Epithelial cell of esophagus (primary cell): ENCODE measurements at regions not wholly inside any gene's neighbourhood (a gene's known extent, or its start where the extent isn't known, plus 50 kb on each side); places are given as distances from the start of the nearest gene placed in this dataset.
A peak's percentile ranks its signal among the peaks of the same experiment; 100 is the strongest.

Source experiments
- DNase-seq: peaks from one replicate; pipeline ENCODE4 v3.0.0; 2010; ENCODE audit warnings: low read depth
- H3K4me3 ChIP-seq: 2 replicates; pipeline ENCODE4 v1.5.1; 2011; ENCODE audit warnings: mild to moderate bottlenecking, low read length, control low read depth
- TF ChIP-seq, protein P1 (sequence below): IDR thresholded peaks from 2 replicates; pipeline ENCODE4 v1.5.1; 2011; ENCODE audit warnings: low read depth, mild to moderate bottlenecking, low read length, control low read depth, inconsistent platforms; ENCODE audit not compliant: insufficient read depth; ENCODE audit errors: missing control alignments

DNA sequence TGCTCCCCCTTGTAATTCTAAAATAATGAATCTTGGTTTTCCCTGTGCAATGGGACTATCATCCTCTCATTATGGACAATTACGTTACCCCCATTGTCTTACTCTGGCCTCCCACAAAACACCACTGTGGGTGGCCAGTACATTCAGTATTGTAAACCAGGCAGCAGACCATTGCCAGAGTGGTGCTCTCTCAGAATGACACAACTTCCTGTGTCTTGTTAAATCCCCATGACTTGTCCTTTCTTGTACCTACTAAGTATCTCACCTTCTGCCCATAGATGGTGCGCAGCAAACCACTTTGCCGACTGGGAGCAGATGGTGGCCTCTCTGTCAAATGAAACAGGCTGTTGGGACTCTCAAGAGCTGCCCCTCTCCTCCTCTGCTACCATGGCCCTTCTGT is 287.1 kb upstream of the RAG2 start:
- TF ChIP-seq, protein P1, sequence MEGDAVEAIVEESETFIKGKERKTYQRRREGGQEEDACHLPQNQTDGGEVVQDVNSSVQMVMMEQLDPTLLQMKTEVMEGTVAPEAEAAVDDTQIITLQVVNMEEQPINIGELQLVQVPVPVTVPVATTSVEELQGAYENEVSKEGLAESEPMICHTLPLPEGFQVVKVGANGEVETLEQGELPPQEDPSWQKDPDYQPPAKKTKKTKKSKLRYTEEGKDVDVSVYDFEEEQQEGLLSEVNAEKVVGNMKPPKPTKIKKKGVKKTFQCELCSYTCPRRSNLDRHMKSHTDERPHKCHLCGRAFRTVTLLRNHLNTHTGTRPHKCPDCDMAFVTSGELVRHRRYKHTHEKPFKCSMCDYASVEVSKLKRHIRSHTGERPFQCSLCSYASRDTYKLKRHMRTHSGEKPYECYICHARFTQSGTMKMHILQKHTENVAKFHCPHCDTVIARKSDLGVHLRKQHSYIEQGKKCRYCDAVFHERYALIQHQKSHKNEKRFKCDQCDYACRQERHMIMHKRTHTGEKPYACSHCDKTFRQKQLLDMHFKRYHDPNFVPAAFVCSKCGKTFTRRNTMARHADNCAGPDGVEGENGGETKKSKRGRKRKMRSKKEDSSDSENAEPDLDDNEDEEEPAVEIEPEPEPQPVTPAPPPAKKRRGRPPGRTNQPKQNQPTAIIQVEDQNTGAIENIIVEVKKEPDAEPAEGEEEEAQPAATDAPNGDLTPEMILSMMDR, result no peak
- H3K4me3 ChIP-seq, result no peak overlapping the region
- DNase-seq, result no peak

DNA sequence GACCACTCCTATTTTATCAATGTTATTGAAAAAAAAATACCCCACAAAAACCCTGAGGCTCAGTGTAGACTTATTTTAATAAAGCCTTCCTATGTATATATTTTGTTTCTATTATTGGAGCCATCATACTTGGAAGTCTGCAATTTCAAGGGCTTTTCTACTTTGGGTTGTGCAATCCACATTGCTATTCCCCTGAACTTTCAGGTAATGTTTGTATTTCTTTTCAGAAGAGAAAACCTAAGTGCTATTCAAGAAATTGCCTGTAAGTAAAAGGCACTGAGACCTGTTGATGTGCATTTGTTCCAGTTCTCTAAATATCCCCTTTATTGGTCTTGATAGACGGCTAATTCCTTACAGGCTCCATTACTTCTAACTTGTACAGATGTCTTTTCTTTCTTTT is 280.7 kb upstream of the RAG2 start:
- no peak overlapping the region for H3K4me3 ChIP-seq
- DNase-seq, result no peak
- TF ChIP-seq, protein P1, result no peak

DNA sequence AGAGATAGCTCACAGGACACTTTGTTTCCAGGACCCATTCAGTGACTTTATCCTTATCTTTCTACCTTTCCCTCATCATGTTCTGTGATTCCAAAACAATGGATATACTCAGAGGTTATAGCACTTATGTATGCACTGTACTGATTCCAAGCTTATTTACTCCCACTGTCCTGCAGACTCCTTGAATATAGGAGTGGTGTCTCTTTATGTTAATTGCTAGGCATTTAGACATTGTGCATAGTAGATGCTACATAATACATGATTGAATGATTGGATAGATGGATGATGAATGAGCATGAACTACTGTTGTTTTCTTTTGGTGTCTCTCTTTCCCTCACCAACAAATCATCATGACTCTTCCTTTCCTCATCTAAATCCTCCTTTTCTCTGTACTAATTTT is 279.1 kb upstream of the RAG2 start:
- no peak for DNase-seq
- no peak overlapping the region for H3K4me3 ChIP-seq
- TF ChIP-seq, protein P1, result no peak

DNA sequence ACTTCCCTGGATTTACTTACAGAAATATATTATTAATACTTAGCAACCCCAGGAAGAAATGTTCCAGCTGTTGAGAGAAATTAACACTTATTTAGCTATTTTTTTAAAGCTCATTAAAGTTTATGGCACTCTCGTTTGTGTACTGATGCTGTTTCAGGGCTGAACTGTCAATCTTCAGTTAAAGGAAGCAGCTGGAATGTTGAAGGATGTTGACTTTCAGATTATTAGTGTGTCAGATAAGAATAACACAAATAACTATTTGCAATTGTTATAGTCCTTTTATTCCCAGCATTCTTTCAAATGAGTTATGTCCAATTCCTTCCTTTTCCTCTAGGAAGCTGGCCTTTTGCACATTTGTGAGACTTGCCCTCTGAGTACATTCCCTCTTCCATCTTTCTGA is 278.2 kb upstream of the RAG2 start:
- no peak overlapping the region for H3K4me3 ChIP-seq
- no peak for DNase-seq
- TF ChIP-seq, protein P1, result no peak

DNA sequence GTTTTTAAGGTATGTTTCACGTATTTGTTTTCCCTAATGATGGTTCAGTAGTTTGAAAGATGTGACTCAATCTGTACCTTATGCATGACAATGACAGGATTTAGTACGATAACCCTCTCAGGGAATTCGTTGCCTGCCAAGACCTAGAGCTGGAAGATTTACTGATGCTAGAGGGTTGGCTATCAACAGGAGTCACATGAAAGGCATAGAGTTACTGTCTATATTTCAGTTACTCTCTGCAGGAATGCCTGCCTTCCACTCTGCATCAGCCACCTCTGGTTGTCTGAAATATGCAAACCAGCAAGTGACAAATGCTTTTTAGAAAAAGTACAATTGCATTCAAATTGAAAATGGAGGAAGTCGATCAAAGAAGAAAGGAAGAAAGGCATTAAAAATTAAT is 276.3 kb upstream of the RAG2 start:
- no peak for DNase-seq
- no peak overlapping the region for H3K4me3 ChIP-seq
- TF ChIP-seq, protein P1, result no peak

DNA sequence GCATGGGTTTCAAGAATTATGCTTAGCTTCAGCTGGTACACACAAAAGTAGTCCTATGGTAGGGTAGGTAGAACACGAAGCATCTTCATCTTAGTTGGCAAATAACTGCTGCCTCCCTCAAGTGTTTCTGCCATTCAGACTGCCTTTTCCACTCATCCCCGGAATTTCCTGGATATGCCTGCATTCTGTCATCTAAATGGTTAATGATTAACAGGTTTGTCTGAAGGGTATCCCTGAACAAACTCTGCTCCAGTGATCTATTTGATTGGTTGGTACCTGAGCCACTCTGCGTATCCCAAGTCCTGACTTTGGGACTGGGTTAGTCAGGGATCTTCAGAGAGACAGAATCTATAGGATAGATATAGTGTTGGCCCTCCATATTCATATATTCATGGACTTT is 272.3 kb upstream of the RAG2 start:
- TF ChIP-seq, protein P1, result no peak
- no peak for DNase-seq
- H3K4me3 ChIP-seq, result no peak overlapping the region

DNA sequence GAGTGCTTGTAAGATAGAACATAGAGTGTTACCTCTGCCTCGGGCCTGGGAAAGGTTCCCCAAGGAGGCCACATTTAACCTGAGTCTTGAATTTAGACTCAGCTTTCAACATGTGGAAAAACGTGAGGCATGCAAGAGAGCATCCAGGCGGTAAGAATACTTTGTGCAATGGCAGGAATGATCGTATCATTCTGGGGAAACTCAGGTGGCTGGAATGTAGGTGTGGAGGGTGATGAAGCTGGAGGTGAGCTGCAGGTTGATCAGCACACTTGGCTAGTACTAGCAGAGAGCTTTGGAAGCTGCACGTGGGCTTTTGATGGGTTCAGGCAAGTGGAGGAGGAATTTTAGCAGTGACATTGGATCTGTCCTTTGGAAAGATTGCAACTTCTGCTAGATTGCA is 270.3 kb upstream of the RAG2 start:
- DNase-seq, result peak; percentile 3
- H3K4me3 ChIP-seq, result no peak overlapping the region
- TF ChIP-seq, protein P1, result no peak
